ENCODE measurements at regions not wholly inside any gene's neighbourhood (a gene's known extent, or its start where the extent isn't known, plus 50 kb on each side); places are given as distances from the start of the nearest gene placed in this dataset.

DNA sequence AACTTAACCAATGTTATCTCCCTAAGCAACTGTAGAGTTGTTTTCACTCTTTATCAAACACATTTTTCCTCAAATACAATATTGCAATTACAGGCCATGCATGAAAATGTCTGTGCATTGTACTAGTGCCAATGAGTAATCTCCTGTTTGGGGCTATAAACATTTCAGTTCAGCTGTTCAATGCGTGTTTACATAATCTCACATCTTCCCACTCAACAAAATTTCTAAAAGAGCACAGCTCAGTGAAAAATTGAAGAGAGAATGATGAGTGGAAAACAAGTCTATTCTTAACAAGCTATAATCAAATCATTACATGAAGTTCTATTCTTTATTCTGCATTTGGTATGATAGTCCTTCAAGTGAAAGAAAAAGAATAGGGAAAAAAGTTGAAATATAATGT, 780.5 kb upstream of the CDH9 start:
- Histone ChIP-seq H3K79me2 (ENCODE audit: control insufficient read depth in 1 of 2, insufficient read depth in 2 of 2, low read length in 2 of 2) (no peaks in the 10 kb centered on the region), H3K14ac (ENCODE audit: insufficient read length) (no peak overlapping the region), H4K20me1 (replicated peaks in 1 of 2; ENCODE audit: control insufficient read depth in 1 of 2, insufficient read depth in 2 of 2, low read length in 2 of 2) (no peaks in the 10 kb centered on the region), H3K4me3 (ENCODE audit: extremely low read depth in 1 of 4, insufficient read depth in 2 of 4, low read depth in 3 of 4, low read length in 4 of 4) (no peak overlapping the region), H2AFZ (ENCODE audit: low read length) (no peak overlapping the region), H2BK120ac (replicated peaks; ENCODE audit: low read depth, low read length) (no peak overlapping the region), H3K27ac (ENCODE audit: low read depth, low read length) (no peak overlapping the region), H3K4me2 (ENCODE audit: insufficient read depth in 1 of 2, low read depth in 2 of 2, low read length in 2 of 2) (no peak overlapping the region), H2BK15ac (ENCODE audit: low read length) (no peak overlapping the region), H3K79me1 (ENCODE audit: low read depth, low read length) (no peaks in the 10 kb centered on the region), H3K23me2 (ENCODE audit: low read depth, low read length) (no peaks in the 10 kb centered on the region), H3K23ac (ENCODE audit: insufficient read length) (no peak overlapping the region), H4K8ac (ENCODE audit: extremely low read depth, insufficient read depth, low read length) (no peak overlapping the region), H4K91ac (replicated peaks; ENCODE audit: insufficient read length, low read length) (no peak overlapping the region), H3K4ac (replicated peaks; ENCODE audit: insufficient read length, low read depth, low read length) (no peak overlapping the region), H4K5ac (ENCODE audit: insufficient read length, low read depth, low read length) (no peak overlapping the region), H3K36me3 (ENCODE audit: control insufficient read depth in 2 of 4, insufficient read depth in 4 of 4, low read length in 3 of 4) (no peaks in the 10 kb centered on the region), H3K56ac (replicated peaks; ENCODE audit: insufficient read length, low read depth, low read length) (no peak overlapping the region), H2BK20ac (ENCODE audit: low read length) (no peak overlapping the region), H3K9me3 (ENCODE audit: insufficient read depth in 2 of 2, low read depth in 1 of 2, low read length in 1 of 2) (no peaks in the 10 kb centered on the region), H3K27me3 (replicated peaks in 1 of 4; ENCODE audit: control insufficient read depth in 3 of 4, extremely low read depth in 1 of 4, insufficient read depth in 3 of 4, low read length in 3 of 4) (no peaks in the 10 kb centered on the region), H2BK5ac (ENCODE audit: low read depth, low read length) (no peak overlapping the region), H3K4me1 (replicated peaks in 1 of 4; ENCODE audit: control insufficient read depth in 3 of 4, insufficient read depth in 4 of 4, low read length in 3 of 4) (no peaks in the 10 kb centered on the region), H2BK12ac (ENCODE audit: low read depth, low read length) (no peak overlapping the region), H2AK5ac (ENCODE audit: low read depth, low read length) (no peak overlapping the region), H3K9ac (replicated peaks in 1 of 4; ENCODE audit: extremely low read depth in 1 of 4, low read depth in 3 of 4, low read length in 3 of 4) (no peak overlapping the region), H3K18ac (ENCODE audit: extremely low read depth, low read length) (no peak overlapping the region)
- FAIRE-seq (no peak), DNase-seq (ENCODE audit: low read depth in 1 of 2, low spot score in 2 of 2) (no peak)
- 96% methylated on average over 1 of the region's 1 CpG; no CpG with 5 or more reads in 1 of the 2 experiments for WGBS, 2 experiments (ENCODE audit: extremely low coverage in 1 of 2, insufficient coverage in 1 of 2, insufficient read length in 1 of 2, insufficient replicate concordance in 2 of 2, low coverage in 1 of 2, low lambda C conversion rate in 2 of 2, missing lambda C conversion rate in 1 of 2)
- POLR2A ChIA-PET (ENCODE audit: partially characterized antibody), result no interaction called here
- CTCF ChIA-PET (ENCODE audit: partially characterized antibody), result no interaction called here
- TF ChIP-seq SIRT6 (IDR thresholded peaks at IDR 0.05; ENCODE audit: low read length) (no peak), SUZ12 (IDR thresholded peaks at IDR 0.05; ENCODE audit: low read length) (no peak), POLR2A (IDR thresholded peaks at IDR 0.05; ENCODE audit: control extremely low read depth in 1 of 2, low read depth in 2 of 2, low read length in 2 of 2) (no peak), TEAD4 (IDR thresholded peaks at IDR 0.05; ENCODE audit: low read depth, low read length) (no peak), TBP (IDR thresholded peaks at IDR 0.05; ENCODE audit: low read depth, low read length) (no peak), POU5F1 (IDR thresholded peaks at IDR 0.05; ENCODE audit: low read depth, low read length) (no peak), NRF1 (IDR thresholded peaks at IDR 0.05; ENCODE audit: low read depth, low read length) (no peak), SP1 (IDR thresholded peaks at IDR 0.05; ENCODE audit: low read depth, low read length) (no peak), EP300 (IDR thresholded peaks at IDR 0.05; ENCODE audit: borderline replicate concordance in 1 of 2, low read depth in 2 of 2, low read length in 2 of 2) (no peak), CBX5 (IDR thresholded peaks at IDR 0.05; ENCODE audit: low read depth, low read length) (no peak), CTBP2 (IDR thresholded peaks at IDR 0.05; ENCODE audit: borderline replicate concordance, insufficient read depth, insufficient read length, low read length) (no peak), KDM1A (IDR thresholded peaks at IDR 0.05; ENCODE audit: borderline replicate concordance, low read length) (no peak), FOSL1 (IDR thresholded peaks at IDR 0.05; ENCODE audit: insufficient read depth, low read depth, low read length) (no peak), TAF7 (optimal IDR thresholded peaks at IDR 0.05; ENCODE audit: borderline replicate concordance, low read depth, low read length) (no peak)
- TF ChIP-seq, protein P1, sequence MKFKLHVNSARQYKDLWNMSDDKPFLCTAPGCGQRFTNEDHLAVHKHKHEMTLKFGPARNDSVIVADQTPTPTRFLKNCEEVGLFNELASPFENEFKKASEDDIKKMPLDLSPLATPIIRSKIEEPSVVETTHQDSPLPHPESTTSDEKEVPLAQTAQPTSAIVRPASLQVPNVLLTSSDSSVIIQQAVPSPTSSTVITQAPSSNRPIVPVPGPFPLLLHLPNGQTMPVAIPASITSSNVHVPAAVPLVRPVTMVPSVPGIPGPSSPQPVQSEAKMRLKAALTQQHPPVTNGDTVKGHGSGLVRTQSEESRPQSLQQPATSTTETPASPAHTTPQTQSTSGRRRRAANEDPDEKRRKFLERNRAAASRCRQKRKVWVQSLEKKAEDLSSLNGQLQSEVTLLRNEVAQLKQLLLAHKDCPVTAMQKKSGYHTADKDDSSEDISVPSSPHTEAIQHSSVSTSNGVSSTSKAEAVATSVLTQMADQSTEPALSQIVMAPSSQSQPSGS (IDR thresholded peaks at IDR 0.05; ENCODE audit: low read length), result no peak

Data from H1 (cell line).